ENCODE measurements at regions not wholly inside any gene's neighbourhood (a gene's known extent, or its start where the extent isn't known, plus 50 kb on each side); places are given as distances from the start of the nearest gene placed in this dataset.

DNA sequence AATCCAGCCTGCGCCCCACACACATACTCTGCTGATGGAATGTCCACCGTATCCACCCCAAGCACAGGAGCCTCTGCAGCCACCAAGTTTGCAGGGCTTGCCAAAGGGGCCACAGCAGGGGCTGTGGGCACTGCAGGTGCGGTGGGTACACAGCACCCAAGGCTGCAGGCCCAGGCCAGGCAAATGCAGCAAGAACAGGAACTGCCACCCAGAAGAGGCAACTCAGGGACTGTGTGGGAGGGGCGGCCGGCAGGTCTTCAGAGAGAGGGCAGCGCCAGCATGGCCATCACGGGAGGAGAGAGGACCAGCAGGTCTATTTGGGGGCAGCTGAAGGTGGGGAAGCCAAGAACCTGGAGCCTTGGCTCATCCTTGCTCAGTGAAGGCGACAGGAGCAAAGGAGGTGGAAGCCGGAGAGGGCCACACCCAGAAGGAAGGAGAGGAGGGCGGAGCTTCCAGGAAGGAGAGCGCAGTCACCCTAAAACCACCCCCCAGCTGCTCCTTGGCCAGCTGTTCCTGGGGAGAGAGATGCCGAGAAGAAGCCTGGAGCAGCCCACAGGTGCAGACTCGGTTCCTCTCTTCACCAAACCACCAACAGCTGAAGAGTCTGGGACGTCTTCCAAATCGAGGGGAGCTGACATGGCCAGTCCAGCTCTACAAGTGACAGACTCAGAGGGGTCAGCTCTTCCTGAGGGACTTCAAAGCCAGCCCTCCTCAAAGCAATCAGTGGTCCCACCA lies 265.1 kb upstream of the CDYL start:
- DNase-seq: peak; percentile 92
- peaks cover 31% of the 10 kb centered on the region for H3K4me1 ChIP-seq (ENCODE audit: control insufficient read depth, insufficient read depth, low read length)
- WGBS (ENCODE audit: insufficient coverage): 71% methylated on average over 9 of the region's 15 CpGs
- H3K27me3 ChIP-seq (ENCODE audit: control insufficient read depth, insufficient read depth, low read length): no peaks in the 10 kb centered on the region
- no peaks in the 10 kb centered on the region for H3K9me3 ChIP-seq (replicated peaks; ENCODE audit: control insufficient read depth, low read depth, low read length)
- H3K27ac ChIP-seq (ENCODE audit: low read length): peak overlapping the region; percentile 56
- H3K36me3 ChIP-seq (ENCODE audit: control insufficient read depth, insufficient read depth, low read length): no peaks in the 10 kb centered on the region
- no peak overlapping the region for H3K4me3 ChIP-seq (ENCODE audit: low read length)

- DNase-seq: no peak
- no peak overlapping the region for H3K4me3 ChIP-seq (ENCODE audit: low read length)
- H3K36me3 ChIP-seq (ENCODE audit: control insufficient read depth, insufficient read depth, low read length): no peaks in the 10 kb centered on the region
- H3K27ac ChIP-seq (ENCODE audit: low read length): no peak overlapping the region
- H3K9me3 ChIP-seq (replicated peaks; ENCODE audit: control insufficient read depth, low read depth, low read length): no peaks in the 10 kb centered on the region
- H3K4me1 ChIP-seq (ENCODE audit: control insufficient read depth, insufficient read depth, low read length): peaks cover 31% of the 10 kb centered on the region
- 88% methylated on average over 5 of the region's 6 CpGs for WGBS (ENCODE audit: insufficient coverage)
- no peaks in the 10 kb centered on the region for H3K27me3 ChIP-seq (ENCODE audit: control insufficient read depth, insufficient read depth, low read length)
Observed at GRCh38 chr6:4510317-4510716, 265.9 kb upstream of the CDYL start.

DNA sequence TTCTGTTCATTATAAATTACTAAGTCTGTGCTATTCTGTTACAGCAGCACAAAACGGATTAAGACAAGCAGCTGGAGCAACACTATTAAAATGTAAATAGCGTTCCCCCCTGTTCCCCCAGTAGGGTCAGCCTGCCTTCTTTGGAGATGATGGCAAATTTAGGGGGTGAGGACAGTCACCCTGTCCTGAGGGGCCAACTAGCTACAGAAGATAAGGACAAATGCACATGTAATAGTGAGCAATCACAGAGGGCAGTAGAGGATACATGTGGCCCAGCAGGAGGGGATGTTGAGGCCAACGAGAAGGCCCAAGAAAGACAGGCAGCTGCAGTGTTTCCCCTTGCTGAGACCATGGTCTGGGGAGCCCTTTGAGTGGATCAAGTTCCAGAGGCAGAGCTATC lies 266.7 kb upstream of the CDYL start:
- Histone ChIP-seq H3K4me3 (ENCODE audit: low read length) (no peak overlapping the region), H3K27ac (ENCODE audit: low read length) (no peak overlapping the region), H3K36me3 (ENCODE audit: control insufficient read depth, insufficient read depth, low read length) (no peaks in the 10 kb centered on the region), H3K9me3 (replicated peaks; ENCODE audit: control insufficient read depth, low read depth, low read length) (no peaks in the 10 kb centered on the region), H3K4me1 (ENCODE audit: control insufficient read depth, insufficient read depth, low read length) (peaks cover 31% of the 10 kb centered on the region), H3K27me3 (ENCODE audit: control insufficient read depth, insufficient read depth, low read length) (no peaks in the 10 kb centered on the region)
- WGBS (ENCODE audit: insufficient coverage): 44% methylated on average over 2 of the region's 3 CpGs
- DNase-seq: no peak

GRCh38 chr6:4506792-4507191 lies 269.4 kb upstream of the CDYL start:
- H3K4me1 ChIP-seq (ENCODE audit: control insufficient read depth, insufficient read depth, low read length): peaks cover 25% of the 10 kb centered on the region
- H3K9me3 ChIP-seq (replicated peaks; ENCODE audit: control insufficient read depth, low read depth, low read length): no peaks in the 10 kb centered on the region
- 0% methylated on average over 1 of the region's 1 CpG for WGBS (ENCODE audit: insufficient coverage)
- H3K27me3 ChIP-seq (ENCODE audit: control insufficient read depth, insufficient read depth, low read length): no peaks in the 10 kb centered on the region
- H3K27ac ChIP-seq (ENCODE audit: low read length): no peak overlapping the region
- DNase-seq: peak; percentile 15
- H3K4me3 ChIP-seq (ENCODE audit: low read length): no peak overlapping the region
- H3K36me3 ChIP-seq (ENCODE audit: control insufficient read depth, insufficient read depth, low read length): no peaks in the 10 kb centered on the region

- no peak overlapping the region for H3K27ac ChIP-seq (ENCODE audit: low read length)
- no peaks in the 10 kb centered on the region for H3K27me3 ChIP-seq (ENCODE audit: control insufficient read depth, insufficient read depth, low read length)
- DNase-seq: peak; percentile 58
- H3K36me3 ChIP-seq (ENCODE audit: control insufficient read depth, insufficient read depth, low read length): no peaks in the 10 kb centered on the region
- no peaks in the 10 kb centered on the region for H3K9me3 ChIP-seq (replicated peaks; ENCODE audit: control insufficient read depth, low read depth, low read length)
- no CpG with 5 or more reads among the region's 3 CpGs for WGBS (ENCODE audit: insufficient coverage)
- H3K4me1 ChIP-seq (ENCODE audit: control insufficient read depth, insufficient read depth, low read length): peaks cover 20% of the 10 kb centered on the region
- no peak overlapping the region for H3K4me3 ChIP-seq (ENCODE audit: low read length)
Observed at GRCh38 chr6:4506223-4506622, 270.0 kb upstream of the CDYL start.

GRCh38 chr6:4504700-4505099 lies 271.5 kb upstream of the CDYL start:
- DNase-seq: no peak
- peaks cover 8% of the 10 kb centered on the region for H3K4me1 ChIP-seq (ENCODE audit: control insufficient read depth, insufficient read depth, low read length)
- WGBS (ENCODE audit: insufficient coverage): no CpG with 5 or more reads among the region's 2 CpGs
- H3K27me3 ChIP-seq (ENCODE audit: control insufficient read depth, insufficient read depth, low read length): no peaks in the 10 kb centered on the region
- no peaks in the 10 kb centered on the region for H3K36me3 ChIP-seq (ENCODE audit: control insufficient read depth, insufficient read depth, low read length)
- no peaks in the 10 kb centered on the region for H3K9me3 ChIP-seq (replicated peaks; ENCODE audit: control insufficient read depth, low read depth, low read length)
- no peak overlapping the region for H3K27ac ChIP-seq (ENCODE audit: low read length)
- H3K4me3 ChIP-seq (ENCODE audit: low read length): no peak overlapping the region

DNA sequence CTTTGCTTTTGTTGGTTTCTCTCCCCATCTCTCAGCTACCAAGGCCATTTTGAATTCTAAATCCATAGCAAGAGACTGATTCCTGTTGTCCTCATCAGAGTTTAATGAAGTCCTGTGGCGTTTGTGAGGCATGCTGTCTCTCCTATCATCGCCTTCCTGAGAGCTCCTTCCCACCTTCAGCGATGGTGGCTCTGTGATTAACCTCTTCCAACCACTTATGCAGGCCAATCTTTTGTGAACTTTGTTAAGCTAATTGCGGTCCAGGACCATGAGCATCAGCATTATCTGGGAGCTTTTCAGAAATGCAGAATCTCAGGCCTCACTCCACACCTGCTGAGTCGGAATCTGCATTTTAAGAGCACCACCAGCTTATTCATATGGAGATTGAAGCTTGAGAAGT lies 272.5 kb upstream of the CDYL start:
- no peak for DNase-seq
- Histone ChIP-seq H3K27ac (ENCODE audit: low read length) (no peak overlapping the region), H3K4me1 (ENCODE audit: control insufficient read depth, insufficient read depth, low read length) (peaks cover 8% of the 10 kb centered on the region), H3K4me3 (ENCODE audit: low read length) (no peak overlapping the region), H3K9me3 (replicated peaks; ENCODE audit: control insufficient read depth, low read depth, low read length) (no peaks in the 10 kb centered on the region), H3K36me3 (ENCODE audit: control insufficient read depth, insufficient read depth, low read length) (no peaks in the 10 kb centered on the region), H3K27me3 (ENCODE audit: control insufficient read depth, insufficient read depth, low read length) (no peaks in the 10 kb centered on the region)
- 29% methylated on average over 4 of the region's 5 CpGs for WGBS (ENCODE audit: insufficient coverage)

- no peaks in the 10 kb centered on the region for H3K27me3 ChIP-seq (ENCODE audit: control insufficient read depth, insufficient read depth, low read length)
- no peak overlapping the region for H3K4me3 ChIP-seq (ENCODE audit: low read length)
- H3K27ac ChIP-seq (ENCODE audit: low read length): no peak overlapping the region
- no peak for DNase-seq
- no peaks in the 10 kb centered on the region for H3K9me3 ChIP-seq (replicated peaks; ENCODE audit: control insufficient read depth, low read depth, low read length)
- H3K4me1 ChIP-seq (ENCODE audit: control insufficient read depth, insufficient read depth, low read length): no peaks in the 10 kb centered on the region
- H3K36me3 ChIP-seq (ENCODE audit: control insufficient read depth, insufficient read depth, low read length): no peaks in the 10 kb centered on the region
- 67% methylated on average over 1 of the region's 1 CpG for WGBS (ENCODE audit: insufficient coverage)
Observed at GRCh38 chr6:4496284-4496683, 279.9 kb upstream of the CDYL start.

DNA sequence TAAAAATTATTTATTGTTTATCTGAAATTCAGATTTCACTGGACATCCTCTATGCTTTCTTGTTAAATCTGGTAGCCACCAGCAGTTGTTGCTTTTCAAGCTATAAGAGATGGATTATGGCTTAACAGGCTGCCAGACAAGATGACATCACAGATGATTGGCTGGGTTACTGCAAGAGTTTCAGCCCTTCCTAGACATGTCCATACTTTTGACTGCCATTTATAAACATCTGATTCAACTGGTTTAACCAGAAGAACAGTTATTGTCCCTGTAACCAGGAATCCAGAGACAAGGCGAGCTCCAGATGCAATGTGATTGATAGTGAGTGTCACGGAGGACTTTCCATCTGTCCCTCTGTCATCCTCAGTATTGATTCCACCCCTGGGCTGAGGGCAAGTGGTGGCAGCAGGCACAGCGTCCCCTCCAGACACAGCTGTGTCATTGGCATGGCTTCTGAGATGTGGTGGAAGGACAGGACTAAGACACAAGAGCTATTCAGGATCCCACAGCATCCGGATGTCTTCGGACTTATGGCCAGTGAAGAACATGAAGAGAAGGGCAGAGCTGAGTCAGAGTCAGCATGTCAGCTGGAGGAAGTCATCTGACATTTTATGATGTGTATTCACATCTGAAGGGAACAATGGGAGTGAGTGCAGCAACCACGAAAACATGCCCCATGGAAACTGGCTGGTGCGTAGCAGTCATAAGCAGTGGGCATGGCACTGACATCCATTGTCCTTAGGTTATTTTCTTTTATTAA lies 284.5 kb upstream of the CDYL start:
- WGBS (ENCODE audit: insufficient coverage): 95% methylated on average over 4 of the region's 7 CpGs
- Histone ChIP-seq H3K4me1 (ENCODE audit: control insufficient read depth, insufficient read depth, low read length) (no peaks in the 10 kb centered on the region), H3K36me3 (ENCODE audit: control insufficient read depth, insufficient read depth, low read length) (no peaks in the 10 kb centered on the region), H3K27ac (ENCODE audit: low read length) (no peak overlapping the region), H3K27me3 (ENCODE audit: control insufficient read depth, insufficient read depth, low read length) (no peaks in the 10 kb centered on the region), H3K9me3 (replicated peaks; ENCODE audit: control insufficient read depth, low read depth, low read length) (peaks cover 15% of the 10 kb centered on the region), H3K4me3 (ENCODE audit: low read length) (no peak overlapping the region)
- DNase-seq: no peak

GRCh38 chr6:4489538-4489937 lies 286.7 kb upstream of the CDYL start:
- H3K4me1 ChIP-seq (ENCODE audit: control insufficient read depth, insufficient read depth, low read length): no peaks in the 10 kb centered on the region
- no peak overlapping the region for H3K4me3 ChIP-seq (ENCODE audit: low read length)
- 55% methylated on average over 2 of the region's 4 CpGs for WGBS (ENCODE audit: insufficient coverage)
- H3K27me3 ChIP-seq (ENCODE audit: control insufficient read depth, insufficient read depth, low read length): no peaks in the 10 kb centered on the region
- no peaks in the 10 kb centered on the region for H3K36me3 ChIP-seq (ENCODE audit: control insufficient read depth, insufficient read depth, low read length)
- no peak overlapping the region for H3K27ac ChIP-seq (ENCODE audit: low read length)
- H3K9me3 ChIP-seq (replicated peaks; ENCODE audit: control insufficient read depth, low read depth, low read length): peaks cover 15% of the 10 kb centered on the region
- DNase-seq: no peak
